RWPE1 (cell line): ENCODE measurements at regions not wholly inside any gene's neighbourhood (a gene's known extent, or its start where the extent isn't known, plus 50 kb on each side); places are given as distances from the start of the nearest gene placed in this dataset.
"Not testable (repeated sequence)": the region's sequence is repeated elsewhere in the genome, so short reads cannot be mapped to it uniquely, and the experiment has no call there.

Source experiments
- CTCF ChIA-PET: fragments of 350-600 bp; sonication (Branson Sonifier 250); formaldehyde crosslinking; extraction: SDS; loops from one replicate; lab custom pipeline; 2021; lab: Yijun Ruan, JAX
- POLR2A ChIA-PET: fragments of 400-600 bp; formaldehyde crosslinking; extraction: SDS; loops from one replicate; lab custom pipeline; 2020; ENCODE audit warnings: antibody characterized with exemption; ENCODE audit not compliant: low non-redundant PET; lab: Yijun Ruan, JAX
- DNase-seq: peaks from one replicate; pipeline ENCODE4 v3.0.0; 2012; ENCODE audit warnings: low spot score
- H3K27ac ChIP-seq: fragments of 450-650 bp; 2 replicates; pipeline ENCODE4 v1.5.1; 2017
- TF ChIP-seq, protein P1 (sequence below): fragments of 450-650 bp; conservative IDR thresholded peaks from 2 replicates; pipeline ENCODE4 v1.5.1; 2017; ENCODE audit warnings: low read depth, mild to moderate bottlenecking

DNA sequence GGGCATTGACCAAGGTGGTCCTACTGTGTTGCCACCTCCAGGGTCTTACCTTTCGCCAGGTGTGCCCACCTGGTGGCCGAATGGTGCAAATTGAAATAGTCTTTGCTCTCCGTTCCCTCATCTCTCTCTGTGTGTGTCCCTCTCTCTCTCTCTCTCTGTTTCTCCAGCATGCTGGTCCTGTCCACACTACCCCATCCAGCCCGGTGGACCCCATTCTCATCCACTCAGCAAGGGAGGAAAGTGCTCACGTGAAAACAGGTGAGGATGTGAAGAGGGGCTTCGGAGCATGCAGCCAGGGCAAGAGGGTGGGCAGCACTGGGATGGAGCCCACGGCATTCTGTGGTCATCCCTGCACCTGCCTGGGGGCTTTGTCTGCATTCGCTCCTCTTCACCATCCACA lies 150.1 kb downstream of the CRLF2 start:
- POLR2A ChIA-PET: no interaction called here
- CTCF ChIA-PET: no interaction called here
- H3K27ac ChIP-seq: no peak overlapping the region
- no peak for DNase-seq
- TF ChIP-seq, protein P1, sequence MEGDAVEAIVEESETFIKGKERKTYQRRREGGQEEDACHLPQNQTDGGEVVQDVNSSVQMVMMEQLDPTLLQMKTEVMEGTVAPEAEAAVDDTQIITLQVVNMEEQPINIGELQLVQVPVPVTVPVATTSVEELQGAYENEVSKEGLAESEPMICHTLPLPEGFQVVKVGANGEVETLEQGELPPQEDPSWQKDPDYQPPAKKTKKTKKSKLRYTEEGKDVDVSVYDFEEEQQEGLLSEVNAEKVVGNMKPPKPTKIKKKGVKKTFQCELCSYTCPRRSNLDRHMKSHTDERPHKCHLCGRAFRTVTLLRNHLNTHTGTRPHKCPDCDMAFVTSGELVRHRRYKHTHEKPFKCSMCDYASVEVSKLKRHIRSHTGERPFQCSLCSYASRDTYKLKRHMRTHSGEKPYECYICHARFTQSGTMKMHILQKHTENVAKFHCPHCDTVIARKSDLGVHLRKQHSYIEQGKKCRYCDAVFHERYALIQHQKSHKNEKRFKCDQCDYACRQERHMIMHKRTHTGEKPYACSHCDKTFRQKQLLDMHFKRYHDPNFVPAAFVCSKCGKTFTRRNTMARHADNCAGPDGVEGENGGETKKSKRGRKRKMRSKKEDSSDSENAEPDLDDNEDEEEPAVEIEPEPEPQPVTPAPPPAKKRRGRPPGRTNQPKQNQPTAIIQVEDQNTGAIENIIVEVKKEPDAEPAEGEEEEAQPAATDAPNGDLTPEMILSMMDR: no peak

DNA sequence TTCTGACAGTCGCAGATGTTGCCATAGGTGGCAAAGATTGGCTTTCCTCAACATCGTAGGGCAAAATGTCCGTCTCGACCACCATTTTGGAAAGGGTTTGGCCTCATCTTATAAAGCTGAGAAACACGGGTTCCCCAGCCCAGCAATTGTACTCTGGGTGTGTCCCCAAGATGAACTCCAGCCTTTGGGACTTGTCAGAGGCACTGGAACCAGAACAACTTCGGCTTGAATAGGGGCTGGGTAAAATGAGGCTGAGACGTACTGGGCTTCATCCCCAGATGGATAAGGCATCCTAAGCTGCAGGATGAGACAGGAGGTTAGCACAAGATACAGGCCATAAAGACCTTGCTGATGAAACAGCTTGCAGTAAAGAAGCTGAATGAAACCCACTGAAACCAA lies 151.9 kb downstream of the CRLF2 start:
- POLR2A ChIA-PET: no interaction called here
- CTCF ChIA-PET: no interaction called here
- DNase-seq: no peak
- no peak overlapping the region for H3K27ac ChIP-seq
- TF ChIP-seq, protein P1: no peak

DNA sequence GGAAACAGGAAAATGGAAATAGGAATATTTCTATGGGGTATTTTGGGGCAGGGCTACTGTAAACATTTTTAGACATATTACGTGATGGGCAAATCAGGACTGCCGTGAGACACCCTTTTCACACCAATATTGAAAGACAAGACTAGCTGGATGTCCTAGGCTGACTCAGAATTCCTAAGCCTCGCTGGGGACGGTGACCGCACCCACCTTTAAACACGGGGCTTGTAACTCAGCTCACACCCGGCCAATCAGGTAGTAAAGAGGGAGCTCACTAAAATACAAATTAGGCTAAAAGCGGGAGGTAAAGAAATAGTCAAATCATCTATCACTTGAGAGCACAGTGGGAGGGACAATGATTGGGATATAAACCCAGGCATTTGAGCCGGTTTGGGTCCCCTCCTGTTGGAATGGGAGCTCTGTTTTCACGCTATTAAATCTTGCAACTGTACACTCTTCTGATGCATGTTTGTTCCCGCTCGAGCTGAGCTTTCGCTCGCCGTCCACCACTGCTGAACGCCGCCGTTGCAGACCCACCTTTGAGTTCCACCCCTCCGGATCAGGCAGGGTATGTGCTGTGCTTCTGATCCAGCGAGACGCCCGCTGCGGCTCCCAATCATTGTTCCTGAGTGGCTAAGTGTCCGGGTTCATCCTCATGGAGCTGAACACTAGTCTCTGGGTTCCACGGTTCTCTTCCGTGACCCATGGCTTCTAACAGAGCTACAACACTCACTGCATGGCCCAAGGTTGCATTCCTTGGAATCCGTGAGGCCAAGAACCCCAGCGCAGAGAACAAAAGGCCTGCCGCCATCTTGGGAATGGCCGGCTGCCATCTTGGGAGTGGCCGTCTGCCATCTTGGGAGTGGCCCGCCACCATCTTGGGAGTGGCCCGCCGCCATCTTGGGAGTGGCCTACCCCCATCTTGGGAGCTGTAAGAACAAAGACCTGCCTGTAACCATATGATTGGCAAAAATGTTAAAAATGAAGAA lies 152.6 kb downstream of the CRLF2 start:
- no peak overlapping the region for H3K27ac ChIP-seq
- TF ChIP-seq, protein P1: no peak
- CTCF ChIA-PET: no interaction called here
- POLR2A ChIA-PET: no interaction called here
- no peak for DNase-seq

DNA sequence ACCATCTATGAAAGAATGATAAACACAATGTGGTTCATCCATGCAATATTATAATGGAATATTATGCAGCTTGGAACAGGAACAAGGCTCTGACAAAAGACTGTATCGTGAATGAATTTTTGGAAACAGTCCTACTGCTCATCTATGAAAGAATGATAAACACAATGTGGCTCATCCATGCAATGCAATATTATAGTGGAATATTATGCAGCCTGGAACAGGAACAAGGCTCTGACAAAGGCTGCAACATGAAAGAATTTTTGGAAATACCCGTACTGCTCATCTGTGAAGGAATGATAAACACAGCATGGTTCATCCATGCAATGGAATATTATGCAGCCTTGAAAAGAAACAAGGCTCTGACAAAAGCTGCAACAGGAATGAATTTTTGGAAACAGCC lies 158.8 kb downstream of the CRLF2 start:
- POLR2A ChIA-PET, DNase-seq, CTCF ChIA-PET, H3K27ac ChIP-seq: not testable (repeated sequence)

DNA sequence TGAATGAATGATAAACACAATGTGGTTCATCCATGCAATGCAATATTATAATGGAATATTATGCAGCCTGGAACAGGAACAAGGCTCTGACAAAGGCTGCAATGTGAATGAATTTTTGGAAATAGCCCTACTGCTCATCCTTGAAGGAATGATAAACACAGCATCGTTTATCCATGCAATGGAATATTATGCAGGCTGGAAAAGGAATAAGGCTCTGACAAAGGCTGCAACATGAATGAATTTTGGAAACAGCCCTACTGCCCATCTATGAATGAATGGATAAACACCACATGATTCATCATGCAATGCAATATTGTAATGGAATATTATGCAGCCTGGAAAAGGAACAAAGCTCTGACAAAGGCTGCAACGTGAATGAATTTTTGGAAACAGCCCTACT lies 159.4 kb downstream of the CRLF2 start:
- TF ChIP-seq, protein P1: no peak
- H3K27ac ChIP-seq: no peak overlapping the region
- ChIA-PET CTCF (no interaction called here), POLR2A (no interaction called here)
- DNase-seq: no peak

DNA sequence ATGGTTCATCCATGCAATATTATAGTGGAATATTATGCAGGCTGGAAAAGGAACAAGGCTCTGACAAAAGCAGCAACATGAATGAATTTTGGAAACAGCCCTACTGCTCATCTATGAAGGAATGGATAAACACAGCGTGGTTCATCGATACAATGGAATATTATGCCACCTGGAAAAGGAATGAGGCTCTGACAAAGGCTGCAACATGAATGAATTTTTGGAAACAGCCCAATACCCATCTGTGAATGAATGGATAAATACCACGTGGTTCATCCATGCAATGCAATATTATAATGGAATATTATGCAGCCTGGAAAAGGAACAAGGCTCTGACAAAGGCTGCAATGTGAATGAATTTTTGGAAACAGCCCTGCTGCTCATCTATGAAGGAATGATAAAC lies 160.4 kb downstream of the CRLF2 start:
- no peak overlapping the region for H3K27ac ChIP-seq
- ChIA-PET CTCF (no interaction called here), POLR2A (no interaction called here)
- DNase-seq: no peak
- TF ChIP-seq, protein P1: no peak

DNA sequence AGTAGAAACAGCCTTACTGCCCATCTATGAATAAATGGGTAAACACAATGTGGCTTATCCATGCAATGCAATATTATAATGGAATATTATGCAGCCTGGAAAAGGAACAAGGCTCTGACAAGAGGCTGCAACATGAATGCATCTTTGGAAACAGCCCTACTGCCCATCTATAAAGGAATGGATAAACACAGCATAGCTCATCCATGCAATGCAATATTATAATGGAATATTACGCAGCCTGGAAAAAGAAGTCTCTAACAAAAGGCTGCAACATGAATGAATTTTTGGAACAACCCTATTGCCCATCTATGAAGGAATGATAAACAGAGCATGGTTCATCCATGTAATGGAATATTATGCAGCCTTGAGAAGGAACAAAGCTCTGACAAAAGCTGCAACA lies 161.0 kb downstream of the CRLF2 start:
- CTCF ChIA-PET: no interaction called here
- POLR2A ChIA-PET: no interaction called here
- no peak for DNase-seq
- H3K27ac ChIP-seq: no peak overlapping the region
- TF ChIP-seq, protein P1: no peak
